Lower lobe of right lung (tissue), 2 donors: ENCODE measurements at regions not wholly inside any gene's neighbourhood (a gene's known extent, or its start where the extent isn't known, plus 50 kb on each side); places are given as distances from the start of the nearest gene placed in this dataset.

ENCODE experiments used
- ATAC-seq, 2 donors: fragments of 200-7000 bp; cut with Tn5 transposase; one replicate each; pipeline ENCODE4 v1.9.1; 2020 to 2022; ENCODE audit warnings: mild to moderate bottlenecking in 2 of 2, moderate library complexity in 2 of 2
- DNase-seq: peaks from one replicate; pipeline ENCODE4 v3.0.0-alpha.2; 2020
- H3K27ac ChIP-seq: fragments of 200-600 bp; one replicate; pipeline ENCODE4 v1.8.0; 2022
- H3K27me3 ChIP-seq: fragments of 200-600 bp; one replicate; pipeline ENCODE4 v1.8.0; 2022; ENCODE audit warnings: low read depth
- H3K36me3 ChIP-seq: fragments of 200-600 bp; one replicate; pipeline ENCODE4 v1.8.0; 2022; ENCODE audit warnings: mild to moderate bottlenecking
- H3K4me1 ChIP-seq: fragments of 200-600 bp; one replicate; pipeline ENCODE4 v1.8.0; 2022
- H3K4me3 ChIP-seq: fragments of 200-600 bp; one replicate; pipeline ENCODE4 v1.8.0; 2022; ENCODE audit warnings: mild to moderate bottlenecking
- H3K9me3 ChIP-seq: fragments of 200-600 bp; one replicate; pipeline ENCODE4 v1.8.0; 2022
- intact Hi-C: fragments of 100-400 bp; cut with DNase I; formaldehyde crosslinking; loops from one replicate; pipeline ENCODE4 v1.11.0; 2022
- TF ChIP-seq, protein P1 (sequence below): fragments of 200-600 bp; IDR thresholded peaks from one replicate; pipeline ENCODE4 v1.8.0; 2022; ENCODE audit warnings: antibody characterized with exemption, mild to moderate bottlenecking
- donor health status: DM: no; HTN: yes; CAD: no; lungs with severe emphysema.

DNA sequence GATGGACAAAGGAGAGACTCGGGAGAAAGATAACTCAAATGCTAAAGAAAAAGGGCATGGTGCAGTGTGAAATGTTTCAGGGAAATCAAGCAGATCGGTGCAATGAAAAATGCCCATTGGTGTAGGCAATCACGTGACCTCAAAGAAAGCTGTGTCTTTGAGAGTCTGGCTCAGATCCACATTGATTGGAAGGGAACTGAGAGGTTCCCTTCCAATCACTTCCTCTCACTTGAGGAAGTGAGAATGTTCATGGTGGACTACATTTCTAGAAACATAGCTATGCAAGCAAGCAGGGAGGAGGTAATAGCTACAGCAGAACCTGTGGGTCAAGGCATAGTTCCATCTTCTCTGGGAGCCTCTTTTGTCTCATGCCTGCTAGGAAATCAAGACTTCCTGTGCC lies 187.4 kb downstream of the LPIN1 start:
- ATAC-seq: no peak
- intact Hi-C loops: no loop called here
- H3K4me3 ChIP-seq: no peak overlapping the region
- no peak for DNase-seq
- H3K9me3 ChIP-seq: no peaks in the 10 kb centered on the region
- TF ChIP-seq, protein P1, sequence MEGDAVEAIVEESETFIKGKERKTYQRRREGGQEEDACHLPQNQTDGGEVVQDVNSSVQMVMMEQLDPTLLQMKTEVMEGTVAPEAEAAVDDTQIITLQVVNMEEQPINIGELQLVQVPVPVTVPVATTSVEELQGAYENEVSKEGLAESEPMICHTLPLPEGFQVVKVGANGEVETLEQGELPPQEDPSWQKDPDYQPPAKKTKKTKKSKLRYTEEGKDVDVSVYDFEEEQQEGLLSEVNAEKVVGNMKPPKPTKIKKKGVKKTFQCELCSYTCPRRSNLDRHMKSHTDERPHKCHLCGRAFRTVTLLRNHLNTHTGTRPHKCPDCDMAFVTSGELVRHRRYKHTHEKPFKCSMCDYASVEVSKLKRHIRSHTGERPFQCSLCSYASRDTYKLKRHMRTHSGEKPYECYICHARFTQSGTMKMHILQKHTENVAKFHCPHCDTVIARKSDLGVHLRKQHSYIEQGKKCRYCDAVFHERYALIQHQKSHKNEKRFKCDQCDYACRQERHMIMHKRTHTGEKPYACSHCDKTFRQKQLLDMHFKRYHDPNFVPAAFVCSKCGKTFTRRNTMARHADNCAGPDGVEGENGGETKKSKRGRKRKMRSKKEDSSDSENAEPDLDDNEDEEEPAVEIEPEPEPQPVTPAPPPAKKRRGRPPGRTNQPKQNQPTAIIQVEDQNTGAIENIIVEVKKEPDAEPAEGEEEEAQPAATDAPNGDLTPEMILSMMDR: no peak
- H3K27me3 ChIP-seq: no peaks in the 10 kb centered on the region
- no peaks in the 10 kb centered on the region for H3K36me3 ChIP-seq
- no peak overlapping the region for H3K27ac ChIP-seq
- H3K4me1 ChIP-seq: peaks cover 18% of the 10 kb centered on the region

DNA sequence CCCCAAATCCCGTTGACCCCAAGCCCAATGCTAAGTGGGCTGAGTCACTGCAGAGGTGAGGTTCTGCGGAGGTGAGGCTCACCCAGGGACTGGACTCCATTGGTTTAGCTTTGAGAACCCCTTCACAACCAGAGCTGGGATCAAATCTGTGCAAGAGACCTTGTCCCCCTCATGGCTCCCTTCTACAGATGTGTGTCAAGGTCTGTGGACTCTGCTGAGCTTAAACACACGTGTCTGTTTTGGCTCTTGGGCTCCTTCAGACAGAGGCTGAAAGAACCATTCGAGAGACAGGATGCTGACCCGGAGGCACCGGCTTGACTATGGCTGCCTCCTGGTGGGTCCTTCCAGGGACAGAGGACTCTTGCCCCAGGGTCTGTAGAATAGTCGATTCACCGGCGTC lies 190.3 kb downstream of the LPIN1 start:
- H3K36me3 ChIP-seq: no peaks in the 10 kb centered on the region
- H3K4me3 ChIP-seq: no peak overlapping the region
- no peak for ATAC-seq
- peaks cover 7% of the 10 kb centered on the region for H3K4me1 ChIP-seq
- no peaks in the 10 kb centered on the region for H3K9me3 ChIP-seq
- intact Hi-C loops: no loop called here
- TF ChIP-seq, protein P1: no peak
- DNase-seq: no peak
- H3K27me3 ChIP-seq: no peaks in the 10 kb centered on the region
- no peak overlapping the region for H3K27ac ChIP-seq

DNA sequence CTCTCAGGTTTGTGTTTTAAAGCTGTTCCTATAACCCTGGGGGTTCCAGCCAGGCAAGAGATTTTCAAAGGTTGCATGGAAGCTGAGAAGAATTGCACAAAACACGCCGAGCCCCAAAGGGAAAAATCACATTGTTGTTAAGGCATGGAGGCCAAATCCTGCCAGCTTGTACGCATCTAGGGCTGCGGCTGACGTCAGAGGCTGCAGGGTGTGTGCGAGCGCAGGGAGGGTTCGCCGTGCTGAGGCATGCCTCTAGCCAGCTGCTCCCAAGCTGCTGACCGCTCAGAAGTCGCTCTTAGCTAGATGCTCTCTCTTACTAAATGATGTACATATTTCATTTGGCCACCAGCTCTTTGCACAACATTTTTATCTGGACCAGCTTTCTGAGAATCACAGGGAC lies 191.8 kb downstream of the LPIN1 start:
- DNase-seq (no peak), ATAC-seq (no peak)
- H3K27ac ChIP-seq: no peak overlapping the region

DNA sequence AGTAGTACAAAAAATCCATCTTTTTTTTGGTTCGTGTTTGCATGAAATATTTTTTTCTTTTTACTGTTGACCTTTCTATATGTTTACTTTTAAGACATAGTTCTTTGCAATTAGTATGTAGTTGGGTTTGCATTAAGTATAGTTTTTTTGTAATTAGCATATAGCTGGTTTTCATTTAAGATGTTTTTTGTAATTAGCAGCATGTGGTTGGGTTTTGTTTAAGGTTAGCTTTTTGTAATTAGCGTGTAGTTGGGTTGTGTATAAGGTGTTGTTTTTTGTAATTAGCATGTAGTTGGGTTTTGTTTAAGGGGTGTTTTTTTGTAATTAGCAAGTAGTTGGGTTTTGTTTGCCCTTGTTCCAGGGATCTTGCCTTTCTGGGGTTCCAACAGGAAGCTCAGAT lies 193.1 kb downstream of the LPIN1 start:
- TF ChIP-seq, protein P1: no peak
- H3K4me1 ChIP-seq: no peaks in the 10 kb centered on the region
- H3K9me3 ChIP-seq: no peaks in the 10 kb centered on the region
- DNase-seq: no peak
- no peaks in the 10 kb centered on the region for H3K36me3 ChIP-seq
- no peaks in the 10 kb centered on the region for H3K27me3 ChIP-seq
- H3K27ac ChIP-seq: no peak overlapping the region
- H3K4me3 ChIP-seq: no peak overlapping the region
- intact Hi-C loops: no loop called here
- no peak for ATAC-seq

More for the DNA sequence above, 191.8 kb downstream of the LPIN1 start:
- TF ChIP-seq, protein P1: no peak
- Histone ChIP-seq H3K27me3 (no peaks in the 10 kb centered on the region), H3K4me3 (no peak overlapping the region), H3K36me3 (no peaks in the 10 kb centered on the region), H3K9me3 (no peaks in the 10 kb centered on the region), H3K4me1 (no peaks in the 10 kb centered on the region)
- intact Hi-C loops: no loop called here

DNA sequence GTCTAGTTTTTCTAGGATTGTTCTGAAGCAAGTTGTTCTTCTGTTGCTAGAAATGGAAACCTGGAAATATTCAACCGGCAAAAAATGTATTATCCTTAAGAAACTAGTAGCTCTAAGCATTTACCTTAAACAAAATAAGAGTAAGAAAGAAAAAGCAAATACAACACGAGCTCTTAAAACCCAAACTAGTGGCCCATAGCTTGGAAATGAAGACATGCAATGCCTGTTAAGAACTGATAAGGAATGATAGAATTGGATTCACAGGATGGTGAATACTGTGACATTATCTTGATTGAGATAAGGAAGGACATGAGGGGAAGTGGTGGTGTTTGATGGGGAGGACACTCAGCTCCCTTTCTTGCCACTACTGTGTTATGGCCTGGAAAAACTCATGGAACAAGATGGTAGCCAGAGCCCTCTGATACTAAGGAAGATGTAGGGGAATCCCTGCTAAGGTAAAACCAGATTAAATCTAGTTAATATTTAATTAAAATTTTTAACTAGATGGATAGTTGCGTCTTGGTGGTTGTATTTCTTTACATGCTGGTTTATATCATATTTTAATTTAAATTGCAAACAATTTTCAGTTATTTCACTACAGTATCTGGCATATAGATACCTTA lies 193.8 kb downstream of the LPIN1 start:
- Histone ChIP-seq H3K9me3 (no peaks in the 10 kb centered on the region), H3K27ac (no peak overlapping the region), H3K36me3 (no peaks in the 10 kb centered on the region), H3K4me1 (no peaks in the 10 kb centered on the region), H3K27me3 (no peaks in the 10 kb centered on the region), H3K4me3 (no peak overlapping the region)
- ATAC-seq (no peak), DNase-seq (no peak)
- TF ChIP-seq, protein P1: no peak
- intact Hi-C loops: no loop called here
